ENCODE measurements at regions not wholly inside any gene's neighbourhood (a gene's known extent, or its start where the extent isn't known, plus 50 kb on each side); places are given as distances from the start of the nearest gene placed in this dataset.

GRCh38 chr6:2535506-2535905, 215.2 kb downstream of the MYLK4 start:
- no peaks in the 10 kb centered on the region for H3K36me3 Mint-ChIP-seq (ENCODE audit: low read depth)
- TF ChIP-seq, protein P1, sequence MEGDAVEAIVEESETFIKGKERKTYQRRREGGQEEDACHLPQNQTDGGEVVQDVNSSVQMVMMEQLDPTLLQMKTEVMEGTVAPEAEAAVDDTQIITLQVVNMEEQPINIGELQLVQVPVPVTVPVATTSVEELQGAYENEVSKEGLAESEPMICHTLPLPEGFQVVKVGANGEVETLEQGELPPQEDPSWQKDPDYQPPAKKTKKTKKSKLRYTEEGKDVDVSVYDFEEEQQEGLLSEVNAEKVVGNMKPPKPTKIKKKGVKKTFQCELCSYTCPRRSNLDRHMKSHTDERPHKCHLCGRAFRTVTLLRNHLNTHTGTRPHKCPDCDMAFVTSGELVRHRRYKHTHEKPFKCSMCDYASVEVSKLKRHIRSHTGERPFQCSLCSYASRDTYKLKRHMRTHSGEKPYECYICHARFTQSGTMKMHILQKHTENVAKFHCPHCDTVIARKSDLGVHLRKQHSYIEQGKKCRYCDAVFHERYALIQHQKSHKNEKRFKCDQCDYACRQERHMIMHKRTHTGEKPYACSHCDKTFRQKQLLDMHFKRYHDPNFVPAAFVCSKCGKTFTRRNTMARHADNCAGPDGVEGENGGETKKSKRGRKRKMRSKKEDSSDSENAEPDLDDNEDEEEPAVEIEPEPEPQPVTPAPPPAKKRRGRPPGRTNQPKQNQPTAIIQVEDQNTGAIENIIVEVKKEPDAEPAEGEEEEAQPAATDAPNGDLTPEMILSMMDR (conservative IDR thresholded peaks at IDR 0.05): no peak
- no peak overlapping the region for H3K4me3 Mint-ChIP-seq
- no peaks in the 10 kb centered on the region for H3K4me1 Mint-ChIP-seq
- peaks cover 11% of the 10 kb centered on the region for H3K9me3 Mint-ChIP-seq
- DNase-seq (ENCODE audit: low read depth, low spot score): no peak
- peaks cover 3% of the 10 kb centered on the region for H3K27me3 Mint-ChIP-seq (ENCODE audit: low read depth)
- H3K27ac Mint-ChIP-seq (ENCODE audit: unreplicated experiment): no peak overlapping the region

DNA sequence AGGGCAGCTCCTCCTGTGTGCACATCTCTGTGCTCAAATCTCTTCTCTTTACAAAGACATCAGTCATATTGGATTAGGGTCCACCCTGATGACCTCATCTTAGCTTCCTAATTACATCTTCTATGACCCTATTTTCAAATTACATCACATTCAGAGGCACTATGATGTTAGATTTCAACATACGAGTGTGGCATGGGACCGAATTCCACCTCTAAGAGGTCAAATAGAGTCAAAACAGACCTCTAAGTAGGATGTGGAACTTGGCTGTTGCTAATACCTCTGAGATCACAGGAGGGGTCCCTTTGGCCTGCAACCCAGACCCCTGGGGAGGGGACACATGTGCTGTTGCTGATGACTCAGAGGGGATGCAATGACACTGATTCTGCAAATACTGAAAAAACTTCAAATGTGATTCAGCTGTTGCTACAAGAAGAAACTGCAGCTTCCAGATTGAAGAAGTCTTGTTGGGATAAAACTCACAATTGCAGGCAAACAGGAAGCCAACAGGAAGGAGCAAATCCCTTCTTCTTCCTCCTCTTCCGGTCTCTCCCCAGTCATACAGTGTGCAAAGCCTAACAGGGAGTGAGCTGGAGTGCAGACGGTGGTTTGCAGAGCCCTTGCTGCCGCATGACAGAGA, 216.2 kb downstream of the MYLK4 start:
- Mint-ChIP-seq H3K9me3 (peaks cover 12% of the 10 kb centered on the region), H3K27me3 (ENCODE audit: low read depth) (peaks cover 3% of the 10 kb centered on the region), H3K4me1 (no peaks in the 10 kb centered on the region), H3K36me3 (ENCODE audit: low read depth) (no peaks in the 10 kb centered on the region), H3K4me3 (no peak overlapping the region), H3K27ac (ENCODE audit: unreplicated experiment) (no peak overlapping the region)
- no peak for DNase-seq (ENCODE audit: low read depth, low spot score)
- TF ChIP-seq, protein P1 (conservative IDR thresholded peaks at IDR 0.05): no peak

- DNase-seq (ENCODE audit: low read depth, low spot score): no peak
- Mint-ChIP-seq H3K4me3 (no peak overlapping the region), H3K4me1 (no peaks in the 10 kb centered on the region), H3K27ac (ENCODE audit: unreplicated experiment) (no peak overlapping the region), H3K36me3 (ENCODE audit: low read depth) (no peaks in the 10 kb centered on the region), H3K9me3 (peaks cover 12% of the 10 kb centered on the region), H3K27me3 (ENCODE audit: low read depth) (peaks cover 3% of the 10 kb centered on the region)
- TF ChIP-seq, protein P1 (conservative IDR thresholded peaks at IDR 0.05): no peak
These were observed 219.1 kb downstream of the MYLK4 start for GRCh38 chr6:2531426-2532215.

- Mint-ChIP-seq H3K36me3 (ENCODE audit: low read depth) (peaks cover 1% of the 10 kb centered on the region), H3K27ac (ENCODE audit: unreplicated experiment) (no peak overlapping the region)
- TF ChIP-seq, protein P1 (conservative IDR thresholded peaks at IDR 0.05): no peak
These were observed 221.5 kb downstream of the MYLK4 start for GRCh38 chr6:2529211-2529719.

DNA sequence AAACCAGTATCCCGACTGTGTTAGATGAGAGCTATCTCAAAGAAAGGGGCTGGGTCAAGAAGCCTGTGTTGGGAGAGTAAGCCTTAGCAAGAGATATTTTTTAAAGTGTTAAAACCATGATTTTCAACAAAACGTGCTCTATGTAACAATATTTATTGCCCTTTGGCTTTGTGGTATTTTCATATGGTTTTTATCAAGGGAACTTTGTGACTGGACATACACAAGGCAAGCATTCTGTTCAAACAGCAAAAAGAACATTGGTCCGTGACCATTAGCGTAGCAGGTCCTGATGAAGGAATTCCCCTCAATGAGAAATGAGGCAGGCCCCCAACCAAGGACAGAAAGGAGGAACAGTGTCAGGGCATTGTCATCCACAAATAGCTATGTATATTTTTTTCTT, 222.6 kb downstream of the MYLK4 start:
- Mint-ChIP-seq H3K27me3 (ENCODE audit: low read depth) (peaks cover 3% of the 10 kb centered on the region), H3K4me1 (no peaks in the 10 kb centered on the region), H3K36me3 (ENCODE audit: low read depth) (peaks cover 3% of the 10 kb centered on the region), H3K9me3 (peaks cover 15% of the 10 kb centered on the region), H3K4me3 (no peak overlapping the region), H3K27ac (ENCODE audit: unreplicated experiment) (no peak overlapping the region)
- TF ChIP-seq, protein P1 (conservative IDR thresholded peaks at IDR 0.05): no peak
- no peak for DNase-seq (ENCODE audit: low read depth, low spot score)

More at GRCh38 chr6:2529211-2529719, 221.5 kb downstream of the MYLK4 start:
- no peaks in the 10 kb centered on the region for H3K4me1 Mint-ChIP-seq
- peaks cover 14% of the 10 kb centered on the region for H3K9me3 Mint-ChIP-seq
- peaks cover 3% of the 10 kb centered on the region for H3K27me3 Mint-ChIP-seq (ENCODE audit: low read depth)
- no peak for DNase-seq (ENCODE audit: low read depth, low spot score)
- H3K4me3 Mint-ChIP-seq: no peak overlapping the region

All from neural crest cell (in vitro differentiated cells).